SJCRH30 (cell line): ENCODE measurements at regions not wholly inside any gene's neighbourhood (a gene's known extent, or its start where the extent isn't known, plus 50 kb on each side); places are given as distances from the start of the nearest gene placed in this dataset.
A peak's percentile ranks its signal among the peaks of the same experiment; 100 is the strongest.
"Not testable (repeated sequence)": the region's sequence is repeated elsewhere in the genome, so short reads cannot be mapped to it uniquely, and the experiment has no call there.

ENCODE experiments used
- DNase-seq, 2 experiments: peaks; one replicate each; pipeline ENCODE4 v3.0.0-alpha.2; 2015 to 2020
- H3K27ac ChIP-seq: fragments of 250-450 bp; sonication (Bioruptor Pico); 2 replicates; pipeline ENCODE4 v1.5.1; 2020; ENCODE audit warnings: mild to moderate bottlenecking, moderate library complexity
- H3K27me3 ChIP-seq: fragments of 250-450 bp; sonication (Bioruptor Pico); 2 replicates; pipeline ENCODE4 v1.5.1; 2020; ENCODE audit warnings: mild to moderate bottlenecking, moderate library complexity
- H3K36me3 ChIP-seq: fragments of 250-450 bp; sonication (Bioruptor Pico); 2 replicates; pipeline ENCODE4 v1.5.1; 2020; ENCODE audit warnings: mild to moderate bottlenecking, moderate library complexity
- H3K4me1 ChIP-seq: fragments of 250-450 bp; sonication (Bioruptor Pico); 2 replicates; pipeline ENCODE4 v1.5.1; 2020; ENCODE audit warnings: mild to moderate bottlenecking, moderate library complexity
- H3K4me3 ChIP-seq: fragments of 250-450 bp; sonication (Bioruptor Pico); 2 replicates; pipeline ENCODE4 v1.5.1; 2020; ENCODE audit warnings: mild to moderate bottlenecking, moderate library complexity
- H3K9me3 ChIP-seq: fragments of 250-450 bp; sonication (Bioruptor Pico); replicated peaks from 2 replicates; pipeline ENCODE4 v1.5.1; 2020; ENCODE audit warnings: mild to moderate bottlenecking, moderate library complexity

DNA sequence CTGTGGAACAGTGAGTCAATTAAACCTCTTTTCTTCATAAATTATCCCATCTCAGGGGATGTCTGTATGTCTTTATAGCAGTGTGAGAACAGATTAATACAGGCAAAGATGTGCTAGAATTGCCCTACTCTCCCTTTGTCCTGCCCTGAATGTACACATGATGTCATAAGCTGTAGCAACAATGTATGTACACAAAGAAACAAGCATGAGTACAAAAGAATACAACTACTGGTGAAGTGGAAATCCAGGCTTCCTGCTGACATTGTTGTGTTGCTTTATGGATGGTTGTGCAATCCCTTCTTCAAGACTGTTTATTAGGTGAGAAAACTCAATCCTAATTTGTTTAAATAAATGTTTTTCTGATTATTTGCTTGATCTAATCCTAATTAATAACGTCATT is 446.6 kb downstream of the DSC3 start:
- no peaks in the 10 kb centered on the region for H3K9me3 ChIP-seq
- DNase-seq, result no peak
- H3K36me3 ChIP-seq, result no peaks in the 10 kb centered on the region
- no peak overlapping the region for H3K27ac ChIP-seq
- H3K4me3 ChIP-seq, result no peak overlapping the region
- no peaks in the 10 kb centered on the region for H3K27me3 ChIP-seq
- no peaks in the 10 kb centered on the region for H3K4me1 ChIP-seq

DNA sequence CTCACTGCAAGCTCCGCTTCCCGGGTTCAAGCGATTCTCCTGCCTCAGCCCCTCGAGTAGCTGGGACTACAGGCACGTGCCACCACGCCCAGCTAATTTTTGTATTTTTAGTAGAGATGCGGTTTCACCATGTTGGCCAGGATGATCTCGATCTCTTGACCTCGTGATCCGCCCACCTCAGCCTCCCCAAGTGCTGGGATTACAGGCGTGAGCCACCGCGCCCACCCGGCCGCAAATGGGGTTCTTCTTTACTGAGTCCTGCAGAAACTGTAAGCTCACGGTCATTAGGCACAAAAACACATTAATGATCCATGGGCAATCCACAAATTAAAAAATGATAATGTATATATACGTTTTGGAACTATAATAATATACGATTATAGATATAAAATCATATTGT is 447.6 kb downstream of the DSC3 start:
- H3K4me3 ChIP-seq, H3K36me3 ChIP-seq, H3K9me3 ChIP-seq, H3K4me1 ChIP-seq, DNase-seq, H3K27me3 ChIP-seq, H3K27ac ChIP-seq: not testable (repeated sequence)

DNA sequence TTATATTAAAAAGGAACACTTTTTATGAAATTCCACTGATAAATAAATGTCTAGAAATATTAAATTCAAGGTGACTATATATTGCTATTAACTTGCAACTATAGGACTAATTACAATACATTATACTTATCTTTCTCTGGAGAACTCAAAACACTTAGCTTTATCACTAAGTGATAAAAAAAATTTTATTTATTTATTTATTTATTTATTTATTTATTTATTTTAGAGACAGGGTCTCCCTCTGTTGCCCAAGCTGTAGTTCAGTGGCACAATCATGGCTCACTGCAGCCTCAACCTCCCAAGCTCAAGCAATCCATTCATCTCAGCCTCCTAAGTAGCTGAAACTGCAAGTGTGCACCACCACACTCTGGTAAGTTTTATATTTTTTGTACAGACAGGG is 451.1 kb downstream of the DSC3 start:
- Histone ChIP-seq H3K27ac (no peak overlapping the region), H3K4me3 (no peak overlapping the region), H3K4me1 (no peaks in the 10 kb centered on the region), H3K36me3 (no peaks in the 10 kb centered on the region), H3K27me3 (no peaks in the 10 kb centered on the region), H3K9me3 (no peaks in the 10 kb centered on the region)
- DNase-seq, result no peak

DNA sequence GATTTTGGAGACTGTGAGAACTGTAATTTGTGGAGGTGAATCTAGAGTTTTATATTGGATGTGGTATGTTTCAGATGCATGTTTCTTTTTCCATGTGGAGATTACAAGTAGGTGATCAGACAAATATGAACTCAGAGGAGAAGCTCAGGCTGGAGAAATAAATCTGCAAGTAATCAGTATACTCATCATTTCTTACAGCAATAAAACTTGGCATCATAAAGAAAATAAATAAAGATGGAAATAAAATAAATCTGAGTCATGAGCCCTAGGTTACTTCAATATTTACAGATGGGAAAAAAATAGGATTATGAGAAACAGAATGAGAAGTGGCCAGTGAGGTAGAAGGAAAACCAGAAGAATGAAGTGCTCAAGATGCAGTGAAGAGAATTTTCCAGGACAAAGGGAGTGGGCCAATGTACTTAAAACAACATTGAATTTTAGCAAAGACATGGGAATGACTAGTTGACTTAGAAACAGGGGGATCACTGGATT is 453.8 kb downstream of the DSC3 start:
- Histone ChIP-seq H3K9me3 (no peaks in the 10 kb centered on the region), H3K4me3 (no peak overlapping the region), H3K27ac (no peak overlapping the region), H3K36me3 (no peaks in the 10 kb centered on the region), H3K27me3 (no peaks in the 10 kb centered on the region), H3K4me1 (no peaks in the 10 kb centered on the region)
- no peak for DNase-seq

DNA sequence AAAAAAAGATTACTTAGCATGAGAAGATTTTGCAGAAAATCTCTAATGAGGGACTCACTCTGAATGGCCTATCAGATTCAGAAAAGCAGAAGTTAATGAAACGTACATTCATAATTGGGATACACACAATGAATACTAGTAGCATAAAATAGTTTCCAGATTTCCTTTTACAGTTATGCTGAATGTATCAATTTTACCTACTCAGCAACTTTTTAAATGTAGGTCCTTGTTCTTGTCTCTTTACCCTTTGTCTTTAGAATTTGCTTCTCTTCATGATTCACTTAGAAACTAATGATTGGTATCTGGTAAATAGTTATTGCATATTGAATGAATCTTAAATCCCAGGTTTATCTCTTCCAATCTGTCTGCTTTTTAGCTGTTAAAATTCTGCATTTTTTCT is 458.8 kb downstream of the DSC3 start:
- Histone ChIP-seq H3K4me3 (no peak overlapping the region), H3K4me1 (no peaks in the 10 kb centered on the region), H3K27me3 (no peaks in the 10 kb centered on the region), H3K36me3 (no peaks in the 10 kb centered on the region), H3K27ac (no peak overlapping the region), H3K9me3 (no peaks in the 10 kb centered on the region)
- DNase-seq, result no peak

DNA sequence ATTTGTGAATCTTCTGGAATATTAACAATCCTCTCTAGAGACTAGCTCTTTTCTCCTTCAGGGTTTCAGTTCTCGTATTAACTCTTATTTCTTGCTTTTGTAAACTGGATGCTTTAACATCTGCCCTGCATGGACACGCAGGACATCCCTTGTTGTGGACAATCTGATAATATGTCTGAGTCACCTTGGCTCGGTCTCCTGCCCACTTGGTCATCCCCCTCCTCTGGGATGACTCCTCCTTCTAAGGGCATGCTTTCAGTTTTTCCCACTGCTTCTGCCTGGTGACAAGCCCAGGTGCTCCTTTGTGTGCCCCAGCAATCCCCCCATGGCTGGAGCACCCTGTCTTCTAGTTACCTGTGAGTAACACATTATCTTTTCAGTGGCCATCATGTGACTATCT is 460.5 kb downstream of the DSC3 start:
- Histone ChIP-seq H3K27me3 (no peaks in the 10 kb centered on the region), H3K27ac (no peak overlapping the region), H3K36me3 (no peaks in the 10 kb centered on the region), H3K9me3 (no peaks in the 10 kb centered on the region), H3K4me3 (no peak overlapping the region), H3K4me1 (no peaks in the 10 kb centered on the region)
- DNase-seq, result no peak

DNA sequence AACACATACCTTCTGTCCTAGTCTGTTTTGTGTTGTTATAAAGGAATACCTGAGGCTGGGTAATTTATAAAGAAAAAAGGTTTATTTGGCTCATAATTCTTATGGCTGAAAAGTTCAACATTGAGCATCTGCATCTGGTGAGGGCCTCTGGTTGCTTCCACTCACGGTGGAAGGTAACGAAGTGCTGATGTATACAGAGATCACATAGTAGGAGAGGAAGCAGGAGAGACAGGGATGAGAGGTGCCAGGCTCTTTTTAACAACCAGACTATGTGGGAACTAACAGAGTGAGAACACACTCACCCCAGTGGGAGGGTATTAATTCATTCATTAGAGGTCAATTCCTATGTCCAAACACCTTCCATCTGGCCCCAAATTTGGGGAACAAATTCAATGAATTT is 463.8 kb downstream of the DSC3 start:
- no peaks in the 10 kb centered on the region for H3K27me3 ChIP-seq
- H3K9me3 ChIP-seq, result no peaks in the 10 kb centered on the region
- DNase-seq, result no peak
- H3K36me3 ChIP-seq, result no peaks in the 10 kb centered on the region
- H3K27ac ChIP-seq, result no peak overlapping the region
- no peak overlapping the region for H3K4me3 ChIP-seq
- no peaks in the 10 kb centered on the region for H3K4me1 ChIP-seq

DNA sequence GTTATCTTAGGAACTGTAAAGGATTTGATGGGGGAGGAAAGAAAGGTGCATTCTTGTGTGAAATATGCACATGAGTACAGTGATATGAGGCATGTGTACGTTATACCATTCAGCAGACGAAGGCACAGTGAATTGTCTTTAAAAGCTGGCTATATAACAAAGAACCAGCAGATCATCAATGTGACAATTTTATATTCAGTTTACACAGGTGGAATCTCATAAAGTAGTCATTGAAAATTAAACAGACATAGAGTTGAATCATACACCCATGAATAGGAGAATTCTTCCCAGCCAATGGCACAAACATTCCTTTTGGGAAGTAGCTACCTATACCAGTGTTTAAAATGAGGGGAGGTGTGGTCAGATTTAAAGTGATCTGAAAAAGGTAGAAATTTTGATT is 470.3 kb downstream of the DSC3 start:
- Histone ChIP-seq H3K27me3 (no peaks in the 10 kb centered on the region), H3K4me3 (no peak overlapping the region), H3K4me1 (no peaks in the 10 kb centered on the region), H3K27ac (no peak overlapping the region), H3K9me3 (no peaks in the 10 kb centered on the region), H3K36me3 (no peaks in the 10 kb centered on the region)
- no peak for DNase-seq

DNA sequence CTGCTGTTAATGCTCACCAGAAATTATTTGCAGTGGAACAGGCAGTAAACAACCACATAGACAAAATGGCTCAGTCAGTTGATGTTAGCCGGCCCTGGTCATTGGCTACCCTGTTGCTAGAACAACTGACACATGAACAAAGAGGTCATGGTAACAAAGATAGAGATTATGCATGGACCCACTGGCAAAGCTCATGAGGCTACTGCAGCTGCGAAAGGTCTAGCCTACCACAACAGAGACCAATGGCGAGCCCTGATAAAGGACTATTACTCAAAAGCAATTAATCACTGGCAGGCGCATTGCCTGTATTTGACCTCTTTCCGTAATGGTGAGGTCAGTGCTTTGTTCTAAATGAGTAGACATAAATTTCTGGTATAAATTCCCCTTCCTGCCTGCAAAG is 474.2 kb downstream of the DSC3 start:
- Histone ChIP-seq H3K27ac (no peak overlapping the region), H3K36me3 (no peaks in the 10 kb centered on the region), H3K4me3 (no peak overlapping the region), H3K4me1 (no peaks in the 10 kb centered on the region), H3K9me3 (no peaks in the 10 kb centered on the region), H3K27me3 (no peaks in the 10 kb centered on the region)
- DNase-seq, result no peak

DNA sequence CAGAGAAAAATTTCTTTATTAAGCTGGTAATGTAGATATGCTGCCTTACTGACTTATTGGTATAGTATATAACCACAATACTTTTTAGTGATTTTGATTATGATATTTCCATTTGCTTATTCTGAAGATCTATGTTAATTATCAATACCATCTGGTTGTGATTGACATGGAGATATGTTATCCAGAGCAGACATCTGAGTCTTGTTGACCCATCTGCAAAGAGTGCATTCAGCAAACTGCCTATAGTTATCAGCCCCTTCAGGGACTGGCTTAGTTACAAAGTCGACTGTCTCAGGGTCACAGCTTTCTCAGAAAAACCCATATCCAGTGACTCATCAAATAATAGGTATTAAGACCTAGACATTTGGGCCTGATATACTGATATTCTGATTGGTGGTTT is 475.7 kb downstream of the DSC3 start:
- no peak for DNase-seq
- no peaks in the 10 kb centered on the region for H3K27me3 ChIP-seq
- no peaks in the 10 kb centered on the region for H3K36me3 ChIP-seq
- H3K4me1 ChIP-seq, result no peaks in the 10 kb centered on the region
- H3K4me3 ChIP-seq, result no peak overlapping the region
- no peak overlapping the region for H3K27ac ChIP-seq
- H3K9me3 ChIP-seq, result no peaks in the 10 kb centered on the region

DNA sequence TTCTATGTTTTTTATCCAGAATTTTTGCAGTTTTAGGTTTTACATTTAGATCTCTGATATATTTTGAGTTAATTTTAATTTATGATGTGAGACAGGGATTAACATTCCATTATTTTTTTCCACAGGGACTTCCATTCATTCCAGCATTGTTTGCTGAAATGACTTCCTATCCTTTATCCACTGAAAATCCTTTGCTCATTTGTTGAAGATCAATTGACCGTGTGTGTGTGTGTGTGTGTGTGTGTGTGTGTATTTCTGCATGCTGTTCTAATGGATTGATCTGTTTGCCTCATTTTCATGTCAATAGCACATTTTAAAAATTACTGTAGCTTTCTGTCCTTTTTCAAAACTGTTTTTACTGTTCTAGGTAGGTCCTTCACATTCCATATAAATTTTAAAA is 480.3 kb downstream of the DSC3 start:
- Histone ChIP-seq H3K4me1 (no peaks in the 10 kb centered on the region), H3K27ac (no peak overlapping the region), H3K4me3 (no peak overlapping the region), H3K27me3 (no peaks in the 10 kb centered on the region), H3K36me3 (no peaks in the 10 kb centered on the region), H3K9me3 (no peaks in the 10 kb centered on the region)
- DNase-seq, result no peak

DNA sequence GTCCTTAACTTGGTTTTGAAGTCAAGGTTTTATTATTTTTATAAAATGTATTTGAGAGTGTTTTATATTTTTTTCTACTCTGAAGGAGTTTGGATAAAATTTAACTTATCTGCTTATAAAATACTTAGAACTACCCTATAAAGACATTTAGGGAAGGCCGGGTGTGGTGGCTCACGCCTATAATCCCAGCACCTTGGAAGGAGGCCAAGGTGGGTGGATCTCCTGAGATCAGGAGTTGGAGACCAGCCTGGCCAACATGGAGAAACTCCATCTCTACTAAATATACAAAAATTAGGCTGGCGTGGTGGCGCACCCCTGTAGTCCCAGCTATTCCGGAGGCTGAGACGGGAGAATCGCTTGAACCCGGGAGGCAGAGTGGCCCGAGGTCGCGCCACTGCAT is 486.4 kb downstream of the DSC3 start:
- peak; percentile 1 to 2 for DNase-seq
- H3K36me3 ChIP-seq, result no peaks in the 10 kb centered on the region
- no peak overlapping the region for H3K4me3 ChIP-seq
- H3K4me1 ChIP-seq, result no peaks in the 10 kb centered on the region
- no peaks in the 10 kb centered on the region for H3K27me3 ChIP-seq
- H3K27ac ChIP-seq, result no peak overlapping the region
- no peaks in the 10 kb centered on the region for H3K9me3 ChIP-seq

DNA sequence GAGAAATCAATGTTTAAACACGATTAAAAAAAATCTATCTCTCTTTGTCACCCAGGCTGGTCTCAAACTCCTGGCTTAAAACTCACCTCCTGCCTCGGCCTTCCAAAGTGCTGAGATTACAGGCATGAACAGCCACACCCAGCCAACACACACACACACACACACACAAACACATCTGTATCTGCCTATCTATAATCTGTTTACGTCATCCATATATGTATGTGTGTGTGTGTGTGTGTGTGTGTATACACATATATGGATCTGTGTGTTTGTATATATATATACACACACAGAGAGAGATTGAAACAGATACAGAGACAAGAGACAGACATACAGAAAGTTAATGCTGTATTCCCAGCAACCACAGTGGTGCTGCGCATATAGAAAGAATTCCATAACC is 497.1 kb downstream of the DSC3 start:
- H3K27ac ChIP-seq, result no peak overlapping the region
- no peaks in the 10 kb centered on the region for H3K9me3 ChIP-seq
- H3K27me3 ChIP-seq, result no peaks in the 10 kb centered on the region
- H3K4me1 ChIP-seq, result no peaks in the 10 kb centered on the region
- H3K36me3 ChIP-seq, result no peaks in the 10 kb centered on the region
- no peak overlapping the region for H3K4me3 ChIP-seq
- DNase-seq, result no peak

DNA sequence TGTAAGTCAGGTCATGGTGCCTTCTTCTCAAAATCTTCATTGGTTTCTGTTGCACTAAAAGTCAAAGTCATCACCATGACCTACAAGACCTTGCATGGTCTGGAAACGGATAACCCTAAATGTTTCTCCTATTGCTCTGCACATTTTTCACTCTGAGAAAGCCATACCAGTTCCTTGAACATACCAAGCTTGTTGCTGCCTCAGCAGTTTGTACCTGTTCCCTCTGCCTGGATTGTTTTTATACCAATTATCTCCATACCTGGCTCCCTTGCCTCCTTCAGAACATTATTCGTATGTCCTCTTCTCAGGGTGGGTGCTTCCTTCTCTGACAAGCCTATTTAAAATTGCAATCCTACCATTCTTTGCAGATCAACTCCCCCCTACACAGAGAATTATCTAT is 498.4 kb downstream of the DSC3 start:
- Histone ChIP-seq H3K4me3 (no peak overlapping the region), H3K27me3 (no peaks in the 10 kb centered on the region), H3K27ac (no peak overlapping the region), H3K9me3 (no peaks in the 10 kb centered on the region), H3K36me3 (no peaks in the 10 kb centered on the region), H3K4me1 (no peaks in the 10 kb centered on the region)
- no peak for DNase-seq

DNA sequence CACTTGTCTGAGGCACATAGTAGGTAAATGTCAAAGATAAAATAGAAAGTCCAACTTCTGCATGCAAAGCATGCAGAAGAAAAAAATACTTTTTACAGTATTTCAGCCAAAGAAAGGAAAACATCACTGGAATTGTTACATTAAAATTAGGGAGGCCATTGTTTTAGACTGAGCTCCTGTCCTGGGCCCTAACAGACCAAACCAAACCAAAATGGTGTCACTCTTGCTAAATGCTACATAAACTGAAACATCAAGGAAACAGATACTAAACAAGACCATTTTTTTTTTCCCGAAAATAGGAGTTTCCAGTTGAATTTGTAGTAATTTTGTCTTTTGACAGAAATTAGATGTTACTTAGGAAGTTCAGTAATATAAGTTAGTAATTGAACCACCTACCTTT is 508.8 kb downstream of the DSC3 start:
- no peak for DNase-seq
- Histone ChIP-seq H3K9me3 (no peaks in the 10 kb centered on the region), H3K27me3 (no peaks in the 10 kb centered on the region), H3K4me1 (no peaks in the 10 kb centered on the region), H3K4me3 (no peak overlapping the region), H3K27ac (no peak overlapping the region), H3K36me3 (no peaks in the 10 kb centered on the region)

DNA sequence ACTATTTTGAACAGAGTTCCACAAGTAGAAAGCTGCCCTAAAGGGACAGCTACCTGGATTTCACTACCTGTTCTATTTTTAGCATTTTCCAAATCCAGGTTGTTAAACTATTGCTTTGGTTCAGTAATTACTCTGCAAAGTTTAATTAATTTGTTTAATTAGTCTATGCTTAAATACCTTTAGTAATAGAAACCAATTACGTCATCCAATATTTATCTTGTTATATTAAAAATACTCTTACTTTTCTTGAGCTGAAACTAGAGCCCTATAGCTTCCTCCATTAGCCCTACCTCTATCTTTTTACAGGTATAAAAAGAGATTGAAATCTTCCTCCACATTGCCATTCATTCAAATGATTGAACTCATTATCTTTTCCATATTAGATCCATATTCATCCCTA is 514.6 kb downstream of the DSC3 start:
- Histone ChIP-seq H3K4me3 (no peak overlapping the region), H3K27ac (no peak overlapping the region), H3K27me3 (no peaks in the 10 kb centered on the region)

DNA sequence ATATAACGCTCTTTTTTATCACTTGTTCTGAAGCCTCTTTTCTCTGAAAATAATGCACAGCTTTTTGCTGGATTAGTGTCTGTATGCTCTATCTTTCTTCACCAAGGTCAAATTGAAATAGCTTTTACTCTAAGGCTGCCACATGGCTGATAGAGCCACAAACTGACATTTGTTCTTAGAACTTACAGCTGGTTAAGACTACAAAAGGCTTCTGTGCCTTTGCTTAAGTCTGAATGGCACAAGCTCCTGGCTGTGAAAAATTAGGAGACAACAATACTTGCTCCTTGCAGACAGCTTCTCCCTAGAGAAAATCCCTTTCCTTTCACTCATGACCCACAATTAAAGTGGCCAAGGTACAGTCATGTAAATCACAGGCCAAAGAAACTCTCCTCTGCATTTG is 515.3 kb downstream of the DSC3 start:
- H3K4me1 ChIP-seq, result no peaks in the 10 kb centered on the region
- no peak for DNase-seq
- no peaks in the 10 kb centered on the region for H3K9me3 ChIP-seq
- no peak overlapping the region for H3K4me3 ChIP-seq
- no peaks in the 10 kb centered on the region for H3K27me3 ChIP-seq
- no peaks in the 10 kb centered on the region for H3K36me3 ChIP-seq
- no peak overlapping the region for H3K27ac ChIP-seq

More for the DNA sequence above, 514.6 kb downstream of the DSC3 start:
- H3K36me3 ChIP-seq, result no peaks in the 10 kb centered on the region
- no peak for DNase-seq
- H3K4me1 ChIP-seq, result no peaks in the 10 kb centered on the region
- H3K9me3 ChIP-seq, result no peaks in the 10 kb centered on the region
